Loucy (cell line): ENCODE measurements at regions not wholly inside any gene's neighbourhood (a gene's known extent, or its start where the extent isn't known, plus 50 kb on each side); places are given as distances from the start of the nearest gene placed in this dataset.

ENCODE experiments used
- EZH2phosphoT487 ChIP-seq: fragments of 200-600 bp; IDR thresholded peaks from 2 replicates; pipeline ENCODE4 v1.6.1; 2018; ENCODE audit warnings: antibody characterized with exemption, mild to moderate bottlenecking, moderate library complexity, borderline replicate concordance
- TF ChIP-seq, protein P1 (sequence below): fragments of 200-600 bp; sonication (generic); conservative IDR thresholded peaks from 2 replicates; pipeline ENCODE4 v1.5.1; 2014; ENCODE audit warnings: mild to moderate bottlenecking, antibody characterized with exemption, low read length

DNA sequence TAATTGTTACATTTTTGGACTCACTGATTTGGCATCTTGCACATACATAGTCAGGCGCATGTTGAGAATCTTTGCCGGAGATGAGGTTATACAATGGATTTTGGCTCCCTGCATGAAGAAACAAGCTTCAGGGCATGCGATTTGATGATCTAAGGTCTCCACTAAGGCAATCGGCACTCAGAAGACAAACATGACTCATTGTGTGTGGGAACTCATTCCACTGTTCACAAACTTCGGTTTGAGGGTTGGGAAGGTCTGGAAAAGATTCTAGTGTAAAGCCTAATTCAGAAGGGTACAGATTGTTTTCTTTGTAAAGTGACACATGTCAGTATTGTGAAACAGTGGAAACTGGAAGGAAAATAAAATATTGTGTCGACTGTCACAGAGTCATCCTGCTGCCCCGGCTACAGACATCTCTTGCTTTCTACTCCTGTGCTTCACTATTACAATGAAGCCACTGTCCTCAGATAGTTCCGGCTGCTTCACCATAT lies 192.6 kb upstream of the HMGA2 start:
- TF ChIP-seq, protein P1, sequence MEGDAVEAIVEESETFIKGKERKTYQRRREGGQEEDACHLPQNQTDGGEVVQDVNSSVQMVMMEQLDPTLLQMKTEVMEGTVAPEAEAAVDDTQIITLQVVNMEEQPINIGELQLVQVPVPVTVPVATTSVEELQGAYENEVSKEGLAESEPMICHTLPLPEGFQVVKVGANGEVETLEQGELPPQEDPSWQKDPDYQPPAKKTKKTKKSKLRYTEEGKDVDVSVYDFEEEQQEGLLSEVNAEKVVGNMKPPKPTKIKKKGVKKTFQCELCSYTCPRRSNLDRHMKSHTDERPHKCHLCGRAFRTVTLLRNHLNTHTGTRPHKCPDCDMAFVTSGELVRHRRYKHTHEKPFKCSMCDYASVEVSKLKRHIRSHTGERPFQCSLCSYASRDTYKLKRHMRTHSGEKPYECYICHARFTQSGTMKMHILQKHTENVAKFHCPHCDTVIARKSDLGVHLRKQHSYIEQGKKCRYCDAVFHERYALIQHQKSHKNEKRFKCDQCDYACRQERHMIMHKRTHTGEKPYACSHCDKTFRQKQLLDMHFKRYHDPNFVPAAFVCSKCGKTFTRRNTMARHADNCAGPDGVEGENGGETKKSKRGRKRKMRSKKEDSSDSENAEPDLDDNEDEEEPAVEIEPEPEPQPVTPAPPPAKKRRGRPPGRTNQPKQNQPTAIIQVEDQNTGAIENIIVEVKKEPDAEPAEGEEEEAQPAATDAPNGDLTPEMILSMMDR: no peak
- no peak for TF ChIP-seq EZH2phosphoT487
